ENCODE measurements at regions not wholly inside any gene's neighbourhood (a gene's known extent, or its start where the extent isn't known, plus 50 kb on each side); places are given as distances from the start of the nearest gene placed in this dataset.

- no peak for DNase-seq
Observed at GRCh38 chr6:121499666-121500065, 64.2 kb downstream of the GJA1 start.

- DNase-seq = no peak
Observed at GRCh38 chr6:121503589-121503991, 68.1 kb downstream of the GJA1 start.

- DNase-seq = no peak
Observed at GRCh38 chr6:121504227-121504626, 68.8 kb downstream of the GJA1 start.

- no peak for DNase-seq
Observed at GRCh38 chr6:121505284-121505683, 69.8 kb downstream of the GJA1 start.

GRCh38 chr6:121506761-121507754 lies 71.6 kb downstream of the GJA1 start:
- DNase-seq = no peak

GRCh38 chr6:121510568-121511177 lies 75.2 kb downstream of the GJA1 start:
- no peak for DNase-seq

- no peak for DNase-seq
Observed at GRCh38 chr6:121515630-121516265, 80.3 kb downstream of the GJA1 start.

- DNase-seq = no peak
Observed at GRCh38 chr6:121516331-121516730, 80.9 kb downstream of the GJA1 start.

GRCh38 chr6:121520337-121521163 lies 85.1 kb downstream of the GJA1 start:
- no peak for DNase-seq

GRCh38 chr6:121521164-121521555 lies 85.7 kb downstream of the GJA1 start:
- DNase-seq = no peak

GRCh38 chr6:121522265-121522664 lies 86.8 kb downstream of the GJA1 start:
- no peak for DNase-seq

GRCh38 chr6:121522771-121523386 lies 87.4 kb downstream of the GJA1 start:
- DNase-seq = no peak

- DNase-seq = no peak
Observed at GRCh38 chr6:121523628-121524027, 88.2 kb downstream of the GJA1 start.

GRCh38 chr6:121526282-121526681 lies 90.8 kb downstream of the GJA1 start:
- no peak for DNase-seq

GRCh38 chr6:121531658-121532169 lies 96.3 kb downstream of the GJA1 start:
- DNase-seq = no peak

GRCh38 chr6:121533321-121533841 lies 97.9 kb downstream of the GJA1 start:
- no peak for DNase-seq

- no peak for DNase-seq
Observed at GRCh38 chr6:121535777-121536176, 100.3 kb downstream of the GJA1 start.

- DNase-seq = no peak
Observed at GRCh38 chr6:121536345-121536744, 100.9 kb downstream of the GJA1 start.

GRCh38 chr6:121539439-121539838 lies 104.0 kb downstream of the GJA1 start:
- DNase-seq = no peak

- DNase-seq = no peak
Observed at GRCh38 chr6:121540210-121540609, 104.8 kb downstream of the GJA1 start.

- DNase-seq = no peak
Observed at GRCh38 chr6:121544691-121545090, 109.2 kb downstream of the GJA1 start.

GRCh38 chr6:121548131-121548530 lies 112.7 kb downstream of the GJA1 start:
- DNase-seq = no peak
